Germinal center (tissue), 1 donor: ENCODE measurements at regions not wholly inside any gene's neighbourhood (a gene's known extent, or its start where the extent isn't known, plus 50 kb on each side); places are given as distances from the start of the nearest gene placed in this dataset.

ENCODE experiments used
- DNase-seq: peaks from one replicate; pipeline ENCODE4 v3.0.0; 2012; ENCODE audit warnings: mixed read lengths, low spot score

- no peak for DNase-seq
Observed at GRCh38 chr20:39146394-39146793, 184.2 kb downstream of the DHX35 start.

GRCh38 chr20:39145921-39146320 is 183.8 kb downstream of the DHX35 start:
- no peak for DNase-seq

DNA sequence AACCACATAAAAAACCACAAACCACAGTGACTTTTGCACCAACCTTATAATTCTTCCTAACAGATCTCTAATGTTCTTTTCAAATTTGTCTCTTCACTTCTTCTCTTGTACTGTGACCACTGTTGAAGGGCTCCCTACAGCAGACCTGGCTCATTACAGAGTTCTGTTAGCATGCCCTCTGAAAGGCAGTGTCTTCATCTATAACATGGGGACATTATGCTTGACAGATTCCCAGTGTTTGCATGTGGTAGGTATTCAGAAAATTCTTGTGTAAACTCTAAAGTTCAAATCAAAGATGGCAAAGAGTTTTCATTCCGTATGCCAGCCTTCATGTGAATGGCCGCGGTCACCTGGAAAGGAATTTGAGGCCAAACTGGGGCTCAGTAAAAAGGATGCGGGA is 182.6 kb downstream of the DHX35 start:
- DNase-seq: no peak

DNA sequence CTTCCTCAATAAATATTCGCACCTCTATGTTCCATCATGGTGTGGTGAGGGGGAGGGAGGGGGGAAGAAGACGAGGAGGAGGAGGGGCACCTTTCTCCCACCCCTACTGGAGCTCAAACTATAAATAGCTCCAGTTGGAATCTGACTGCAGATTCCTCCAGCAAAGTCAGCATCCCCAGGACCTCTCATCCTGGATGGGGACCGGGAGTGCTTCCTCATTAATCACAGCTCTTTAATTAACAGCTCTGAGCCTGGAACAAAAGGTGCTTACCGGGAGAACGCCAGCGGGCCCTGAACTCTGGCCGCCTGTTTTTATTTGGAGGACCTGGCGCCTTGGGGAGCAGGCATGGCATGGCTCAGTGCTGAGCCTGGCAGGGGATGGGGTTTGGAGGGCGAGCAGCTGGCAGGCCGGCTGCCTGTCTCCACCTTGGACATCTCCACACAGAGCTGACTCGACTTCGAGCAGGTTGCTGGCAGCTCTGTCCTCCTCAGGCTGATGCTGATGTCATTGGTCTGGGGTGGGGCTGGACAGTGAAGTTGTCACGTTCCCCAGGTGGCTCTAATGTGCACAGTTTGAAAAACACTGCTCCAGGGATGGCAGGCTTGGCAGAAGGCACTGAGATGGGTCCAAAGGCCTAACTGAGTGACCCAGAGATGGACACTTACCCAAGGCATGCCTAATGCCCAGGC is 180.4 kb downstream of the DHX35 start:
- DNase-seq: no peak

- no peak for DNase-seq
Observed at GRCh38 chr20:39137299-39137698, 175.2 kb downstream of the DHX35 start.

DNA sequence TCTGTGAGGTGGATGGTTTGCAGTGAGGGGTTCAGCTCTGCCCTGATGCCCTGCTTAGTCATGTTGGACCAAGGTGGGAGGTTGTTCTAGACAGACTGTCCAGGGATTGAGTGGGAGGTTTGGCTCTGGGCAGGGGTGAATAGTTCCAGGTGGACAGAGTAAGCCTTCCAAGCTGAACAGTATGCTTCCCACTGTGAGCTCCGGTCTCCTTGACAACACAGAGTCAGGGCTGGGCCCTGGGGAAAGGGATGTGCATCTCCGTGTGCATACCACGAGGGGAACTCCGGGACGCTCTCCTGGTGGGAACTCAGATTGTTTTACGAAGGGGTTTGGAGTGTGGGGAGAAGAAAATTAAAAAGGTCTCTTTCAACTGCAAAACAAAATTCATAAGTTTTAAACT is 174.7 kb downstream of the DHX35 start:
- DNase-seq: no peak

GRCh38 chr20:39135885-39136544 is 173.9 kb downstream of the DHX35 start:
- no peak for DNase-seq

- no peak for DNase-seq
Observed at GRCh38 chr20:39133201-39133600, 171.1 kb downstream of the DHX35 start.

- no peak for DNase-seq
Observed at GRCh38 chr20:39132511-39132910, 170.4 kb downstream of the DHX35 start.

GRCh38 chr20:39132093-39132492 is 169.9 kb downstream of the DHX35 start:
- no peak for DNase-seq

DNA sequence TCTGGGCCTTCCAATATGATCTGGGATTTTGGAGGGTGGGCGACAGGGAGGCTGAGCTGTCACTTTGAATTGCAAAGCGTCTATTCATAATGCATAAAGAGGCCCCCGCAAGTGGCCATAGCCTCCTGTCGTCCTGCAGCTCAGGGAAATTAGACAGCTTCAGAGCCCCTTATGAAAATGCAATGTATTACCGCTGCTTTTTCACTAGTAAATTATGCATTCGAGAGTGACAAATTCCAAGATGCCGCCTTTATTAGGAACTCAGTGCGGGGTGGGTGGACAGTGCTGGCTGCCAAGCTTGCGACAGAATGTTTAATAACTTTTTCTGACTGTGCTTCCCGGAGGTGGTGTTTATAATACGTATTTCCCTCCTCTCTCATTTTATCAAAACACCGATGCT is 168.5 kb downstream of the DHX35 start:
- DNase-seq: no peak

- no peak for DNase-seq
Observed at GRCh38 chr20:39129523-39129922, 167.4 kb downstream of the DHX35 start.

GRCh38 chr20:39124064-39124463 is 161.9 kb downstream of the DHX35 start:
- DNase-seq: no peak

- DNase-seq: no peak
Observed at GRCh38 chr20:39123185-39123557, 161.0 kb downstream of the DHX35 start.

DNA sequence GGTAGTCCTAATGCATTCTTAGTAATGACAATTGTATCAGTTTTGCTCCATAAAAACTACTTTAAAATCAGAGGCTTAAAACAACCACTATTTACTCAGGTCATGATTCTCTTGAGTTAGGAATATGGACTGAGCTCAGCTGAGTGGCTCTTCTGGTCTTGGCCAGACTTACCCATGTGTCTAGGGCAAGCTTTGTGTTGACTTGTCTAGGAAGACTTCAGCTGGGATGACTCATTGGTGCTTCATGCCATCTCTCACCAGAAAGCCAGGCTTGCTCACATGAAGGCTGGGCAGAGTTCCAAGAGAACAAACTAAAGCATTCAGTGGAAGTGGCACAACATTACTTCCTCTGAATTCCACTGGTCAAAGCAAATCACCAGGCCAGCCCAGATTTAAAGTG is 155.3 kb downstream of the DHX35 start:
- DNase-seq: no peak

DNA sequence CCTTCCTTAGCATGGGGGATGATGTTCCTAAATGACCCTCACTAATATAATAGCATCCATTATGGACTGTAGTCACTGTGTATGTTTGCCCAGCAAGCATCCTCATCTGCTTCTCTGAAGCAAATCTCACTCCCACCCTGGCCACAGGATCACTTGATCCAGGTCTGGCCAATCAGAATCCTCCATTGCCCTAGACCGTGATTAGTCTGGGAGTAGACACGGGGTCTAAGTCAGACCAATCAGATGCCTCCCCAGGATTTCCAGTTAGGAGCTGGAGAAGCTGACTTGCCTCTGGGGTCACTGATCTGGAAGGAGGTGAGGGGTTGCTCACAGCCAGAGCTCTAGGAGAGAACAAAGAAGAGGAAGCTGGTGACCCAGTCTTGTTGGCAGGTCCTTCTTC is 153.9 kb downstream of the DHX35 start:
- no peak for DNase-seq

DNA sequence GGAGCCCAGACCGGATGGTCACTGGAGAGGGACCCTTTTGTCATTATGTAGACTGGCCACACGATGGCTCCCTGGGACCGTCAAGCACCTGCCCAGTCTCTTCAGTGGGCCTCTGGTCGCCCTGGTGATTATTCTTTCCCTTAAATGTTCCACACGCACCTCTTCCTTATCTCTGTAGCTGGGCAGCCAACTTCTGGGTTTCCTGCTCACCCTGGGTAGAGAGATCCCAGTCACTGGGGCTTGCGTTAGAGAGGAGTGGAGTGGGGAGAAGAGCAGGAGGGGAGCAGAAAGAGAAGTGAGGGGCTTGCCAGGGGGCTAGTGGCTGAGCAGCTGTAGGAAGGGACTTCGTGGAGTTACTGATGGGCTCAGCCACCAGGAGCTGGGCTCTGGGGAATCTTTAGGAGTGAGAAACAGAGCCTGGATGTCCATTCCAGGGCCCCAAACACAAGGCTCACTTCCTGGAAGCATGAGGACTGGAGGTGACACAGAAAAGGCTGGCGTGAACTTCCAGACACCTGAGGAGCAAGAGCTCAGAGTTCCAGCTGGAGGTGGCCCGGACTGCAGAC is 150.1 kb downstream of the DHX35 start:
- DNase-seq: peak; percentile 17

GRCh38 chr20:39111359-39112177 is 149.4 kb downstream of the DHX35 start:
- no peak for DNase-seq

DNA sequence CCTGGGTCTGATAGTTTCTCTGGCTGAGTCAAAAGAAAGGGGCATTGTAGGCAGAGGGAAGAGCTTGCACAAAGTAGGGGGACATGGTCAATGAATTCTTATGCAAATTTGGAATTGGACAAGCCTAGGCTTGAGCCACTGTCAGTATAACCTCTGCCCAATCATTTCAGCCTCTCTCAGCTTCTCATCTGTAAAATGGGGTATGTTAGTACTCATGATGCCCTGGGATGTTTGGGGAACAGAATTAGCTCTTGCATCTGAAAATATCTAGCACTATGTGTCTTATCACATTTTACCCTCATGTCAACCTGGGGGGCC is 148.6 kb downstream of the DHX35 start:
- DNase-seq: no peak

- no peak for DNase-seq
Observed at GRCh38 chr20:39109933-39110818, 148.0 kb downstream of the DHX35 start.

DNA sequence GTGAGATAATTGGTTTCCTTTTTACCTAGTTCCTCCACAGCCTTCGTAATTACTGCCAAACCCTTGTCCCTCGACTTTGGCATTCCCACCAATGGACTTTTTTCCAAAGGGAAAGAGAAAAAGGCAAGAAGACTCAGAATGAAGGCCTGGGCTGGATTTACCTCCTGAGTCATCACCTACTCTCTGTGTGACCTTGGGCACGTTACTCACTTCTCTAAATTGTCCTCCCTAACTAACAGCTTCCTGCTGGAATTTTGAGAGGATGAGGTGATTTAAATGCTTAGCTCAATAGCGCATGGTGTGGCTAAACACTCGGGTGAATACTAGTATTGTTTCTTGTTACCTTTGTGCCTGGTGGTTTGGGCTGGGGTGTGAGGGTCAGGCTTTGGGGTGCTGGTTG is 146.6 kb downstream of the DHX35 start:
- DNase-seq: no peak

DNA sequence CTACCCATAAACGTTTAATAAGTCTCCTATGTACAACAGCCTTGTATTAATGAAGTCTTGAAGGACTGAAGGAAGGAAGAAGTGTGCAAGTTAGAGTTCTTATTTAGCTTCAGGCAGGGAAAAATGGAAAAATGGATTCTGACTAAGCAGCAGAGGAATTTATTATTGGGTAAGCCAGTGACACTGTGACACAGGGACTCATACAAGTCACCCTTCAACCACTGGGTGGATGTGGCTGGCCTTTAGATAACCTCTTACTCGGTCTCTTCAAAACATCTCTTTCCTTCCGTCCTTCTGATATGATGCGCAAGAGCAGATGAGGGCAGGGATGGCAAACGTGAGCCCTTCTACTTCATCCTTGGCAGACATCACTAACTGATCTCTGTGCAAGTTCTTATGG is 145.6 kb downstream of the DHX35 start:
- DNase-seq: no peak
